Skeletal muscle tissue (tissue), 3 donors: ENCODE measurements at regions not wholly inside any gene's neighbourhood (a gene's known extent, or its start where the extent isn't known, plus 50 kb on each side); places are given as distances from the start of the nearest gene placed in this dataset.

Experiments
- H3K27ac ChIP-seq: one replicate; pipeline ENCODE4 v1.7.0; 2013; ENCODE audit warnings: mild to moderate bottlenecking, low read depth, low read length, inconsistent platforms
- H3K27me3 ChIP-seq, 3 donors: one replicate each; pipeline ENCODE4 v1.7.0; 2013; ENCODE audit warnings: low read length in 3 of 3; ENCODE audit not compliant: control insufficient read depth in 3 of 3, insufficient read depth in 3 of 3
- H3K36me3 ChIP-seq, 3 donors: one replicate each; pipeline ENCODE4 v1.7.0; 2013; ENCODE audit warnings: low read length in 3 of 3; ENCODE audit not compliant: control insufficient read depth in 3 of 3, insufficient read depth in 3 of 3
- H3K4me1 ChIP-seq, 3 donors: one replicate each; pipeline ENCODE4 v1.7.0; 2013; ENCODE audit warnings: low read length in 3 of 3, mild to moderate bottlenecking in 3 of 3; ENCODE audit not compliant: control insufficient read depth in 3 of 3, insufficient read depth in 3 of 3
- H3K4me3 ChIP-seq, 3 donors: one replicate each; pipeline ENCODE4 v1.7.0; 2013; ENCODE audit warnings: low read length in 3 of 3
- H3K9ac ChIP-seq, 3 donors: one replicate each; pipeline ENCODE4 v1.7.0; 2013; ENCODE audit warnings: low read length in 3 of 3, mild to moderate bottlenecking in 3 of 3, moderate library complexity in 2 of 3, low read depth in 1 of 3
- H3K9me3 ChIP-seq, 3 donors: one replicate each; pipeline ENCODE4 v1.7.0; 2013; ENCODE audit warnings: low read length in 3 of 3; ENCODE audit not compliant: control insufficient read depth in 3 of 3
- donor health status: Osteomylitis.

- Histone ChIP-seq H3K9ac (no peak overlapping the region), H3K9me3 (no peaks in the 10 kb centered on the region), H3K4me1 (no peaks in the 10 kb centered on the region), H3K36me3 (no peaks in the 10 kb centered on the region), H3K27me3 (no peaks in the 10 kb centered on the region), H3K27ac (no peak overlapping the region), H3K4me3 (no peak overlapping the region)
Measured at GRCh38 chr4:32136081-32136787, 1416.1 kb downstream of the PCDH7 start.

- Histone ChIP-seq H3K36me3 (no peaks in the 10 kb centered on the region), H3K27ac (no peak overlapping the region), H3K4me1 (no peaks in the 10 kb centered on the region), H3K9me3 (no peaks in the 10 kb centered on the region), H3K4me3 (no peak overlapping the region), H3K27me3 (no peaks in the 10 kb centered on the region), H3K9ac (no peak overlapping the region)
Measured at GRCh38 chr4:32140636-32141035, 1420.5 kb downstream of the PCDH7 start.

GRCh38 chr4:32142075-32142474 is 1421.9 kb downstream of the PCDH7 start:
- Histone ChIP-seq H3K9ac (no peak overlapping the region), H3K36me3 (no peaks in the 10 kb centered on the region), H3K27me3 (no peaks in the 10 kb centered on the region), H3K4me3 (no peak overlapping the region), H3K27ac (no peak overlapping the region), H3K4me1 (no peaks in the 10 kb centered on the region), H3K9me3 (no peaks in the 10 kb centered on the region)

- no peak overlapping the region for H3K4me3 ChIP-seq
- H3K27ac ChIP-seq, result no peak overlapping the region
- H3K9me3 ChIP-seq, result no peaks in the 10 kb centered on the region
- H3K4me1 ChIP-seq, result no peaks in the 10 kb centered on the region
- H3K36me3 ChIP-seq, result no peaks in the 10 kb centered on the region
- H3K27me3 ChIP-seq, result no peaks in the 10 kb centered on the region
- no peak overlapping the region for H3K9ac ChIP-seq
Measured at GRCh38 chr4:32145987-32146386, 1425.8 kb downstream of the PCDH7 start.

GRCh38 chr4:32147446-32148085 is 1427.4 kb downstream of the PCDH7 start:
- Histone ChIP-seq H3K27me3 (no peaks in the 10 kb centered on the region), H3K9me3 (no peaks in the 10 kb centered on the region), H3K36me3 (no peaks in the 10 kb centered on the region), H3K9ac (no peak overlapping the region), H3K4me3 (no peak overlapping the region), H3K4me1 (no peaks in the 10 kb centered on the region), H3K27ac (no peak overlapping the region)

- Histone ChIP-seq H3K36me3 (no peaks in the 10 kb centered on the region), H3K27me3 (no peaks in the 10 kb centered on the region), H3K4me3 (no peak overlapping the region), H3K27ac (no peak overlapping the region), H3K9ac (no peak overlapping the region), H3K9me3 (no peaks in the 10 kb centered on the region), H3K4me1 (no peaks in the 10 kb centered on the region)
Measured at GRCh38 chr4:32148111-32148666, 1428.0 kb downstream of the PCDH7 start.

GRCh38 chr4:32158961-32159360 is 1438.8 kb downstream of the PCDH7 start:
- Histone ChIP-seq H3K27me3 (no peaks in the 10 kb centered on the region), H3K36me3 (no peaks in the 10 kb centered on the region), H3K9ac (no peak overlapping the region), H3K4me3 (no peak overlapping the region), H3K4me1 (no peaks in the 10 kb centered on the region), H3K27ac (no peak overlapping the region), H3K9me3 (peaks cover 0 to 2% (median 0%) of the 10 kb centered on the region in 3 donors)

GRCh38 chr4:32161392-32161791 is 1441.2 kb downstream of the PCDH7 start:
- H3K9me3 ChIP-seq, result peaks cover 0 to 2% (median 0%) of the 10 kb centered on the region in 3 donors
- no peak overlapping the region for H3K9ac ChIP-seq
- H3K27ac ChIP-seq, result no peak overlapping the region

GRCh38 chr4:32163125-32163524 is 1443.0 kb downstream of the PCDH7 start:
- Histone ChIP-seq H3K4me1 (no peaks in the 10 kb centered on the region), H3K9ac (no peak overlapping the region), H3K4me3 (no peak overlapping the region), H3K27me3 (no peaks in the 10 kb centered on the region), H3K27ac (no peak overlapping the region), H3K36me3 (no peaks in the 10 kb centered on the region), H3K9me3 (peaks cover 0 to 2% (median 0%) of the 10 kb centered on the region in 3 donors)

More at GRCh38 chr4:32161392-32161791, 1441.2 kb downstream of the PCDH7 start:
- Histone ChIP-seq H3K4me1 (no peaks in the 10 kb centered on the region), H3K27me3 (no peaks in the 10 kb centered on the region), H3K4me3 (no peak overlapping the region), H3K36me3 (no peaks in the 10 kb centered on the region)

GRCh38 chr4:32169841-32170240 is 1449.7 kb downstream of the PCDH7 start:
- no peak overlapping the region for H3K27ac ChIP-seq
- no peak overlapping the region for H3K4me3 ChIP-seq
- H3K36me3 ChIP-seq, result no peaks in the 10 kb centered on the region
- no peak overlapping the region for H3K9ac ChIP-seq
- no peaks in the 10 kb centered on the region for H3K9me3 ChIP-seq
- no peaks in the 10 kb centered on the region for H3K4me1 ChIP-seq
- no peaks in the 10 kb centered on the region for H3K27me3 ChIP-seq
